ENCODE measurements at regions not wholly inside any gene's neighbourhood (a gene's known extent, or its start where the extent isn't known, plus 50 kb on each side); places are given as distances from the start of the nearest gene placed in this dataset.
A peak's percentile ranks its signal among the peaks of the same experiment; 100 is the strongest.

DNA sequence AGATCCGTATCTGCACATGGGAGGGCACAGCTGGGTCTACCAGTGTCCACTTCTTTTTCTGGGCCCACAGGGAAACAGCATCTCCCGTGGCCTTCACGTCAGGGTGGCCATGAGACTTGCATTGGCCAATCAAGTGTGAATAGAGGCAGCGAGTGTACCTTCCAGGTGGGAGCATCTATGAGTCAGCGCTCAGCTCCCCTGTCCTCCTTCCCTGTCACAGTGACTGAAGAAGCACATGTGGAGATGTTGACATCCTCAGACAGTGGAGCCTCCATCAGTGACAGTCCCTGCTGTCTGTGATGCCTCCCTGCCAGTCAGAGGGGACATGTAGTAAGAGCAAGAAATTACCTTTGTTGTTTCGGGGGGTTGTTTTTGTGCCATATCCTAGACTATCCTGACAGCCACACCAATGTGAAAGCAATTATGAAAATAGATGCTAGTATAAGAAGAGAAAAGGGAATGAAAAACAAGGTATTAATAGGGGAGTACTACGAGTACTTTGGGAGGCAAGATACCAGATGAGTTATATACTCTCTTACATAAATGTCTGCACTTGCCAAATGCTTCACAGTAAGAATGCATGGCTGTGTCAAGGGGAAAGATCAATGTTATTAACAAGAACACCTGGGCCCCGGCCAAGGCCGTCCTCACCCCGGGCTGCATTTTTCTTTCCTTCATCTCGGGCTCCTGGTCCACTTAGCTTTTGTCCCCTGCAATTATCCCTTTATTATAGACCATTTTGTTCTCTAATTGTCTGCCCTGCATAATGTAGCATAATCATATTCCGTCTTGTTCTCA lies 86.0 kb downstream of the MATN1 start:
- peak; percentile 88 for DNase-seq

DNA sequence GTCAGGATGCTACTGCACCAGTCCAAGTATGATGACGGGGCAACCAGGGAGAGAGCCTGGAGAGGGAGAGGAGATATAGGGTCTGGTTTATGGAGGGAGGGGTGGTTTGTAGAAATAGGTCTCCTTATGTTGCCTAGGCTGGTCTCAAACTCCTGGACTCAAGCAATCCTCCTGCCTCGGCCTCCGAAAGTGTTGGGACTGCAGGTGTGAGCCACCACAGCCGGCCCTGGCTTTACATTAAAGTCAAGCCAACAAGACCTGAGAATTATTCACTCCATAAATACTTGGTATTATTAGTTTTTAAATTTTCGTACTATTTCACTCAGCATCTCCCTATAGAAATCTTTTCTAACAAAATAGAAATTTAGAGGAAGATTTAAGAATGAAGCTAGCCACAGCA lies 86.8 kb downstream of the MATN1 start:
- no peak for DNase-seq

DNA sequence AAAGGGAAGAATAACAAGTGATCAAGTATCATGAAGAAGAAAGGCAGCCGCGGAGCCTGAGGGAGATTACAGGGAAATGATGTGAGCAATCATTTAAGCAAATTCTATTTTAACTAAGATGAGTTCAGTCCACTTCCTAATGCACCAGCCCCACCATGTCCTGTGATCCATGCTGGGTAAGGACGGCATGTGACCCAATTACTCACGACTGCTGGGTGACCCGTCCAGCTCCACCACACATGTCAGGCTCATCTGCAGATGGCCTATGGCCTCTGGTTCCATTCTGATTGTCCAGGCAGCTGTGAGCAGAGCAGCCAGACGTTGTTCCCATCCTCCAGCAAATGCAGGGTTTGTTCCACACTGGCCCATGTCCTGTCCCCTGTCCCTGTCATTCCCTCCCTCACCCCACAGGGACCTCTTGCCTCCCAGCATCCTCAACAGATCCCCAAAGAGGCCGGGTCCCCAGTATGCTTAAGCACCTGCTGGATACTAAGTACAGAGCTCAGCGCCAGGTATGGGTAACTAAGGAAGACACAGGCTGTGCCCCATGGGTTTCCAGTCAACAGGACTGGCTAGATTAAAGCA lies 87.9 kb downstream of the MATN1 start:
- no peak for DNase-seq

GRCh38 chr1:30634507-30634906 lies 88.9 kb downstream of the MATN1 start:
- DNase-seq: no peak

GRCh38 chr1:30633294-30633693 lies 90.1 kb downstream of the MATN1 start:
- DNase-seq: no peak

- no peak for DNase-seq
Measured at GRCh38 chr1:30632481-30632880, 90.9 kb downstream of the MATN1 start.

DNA sequence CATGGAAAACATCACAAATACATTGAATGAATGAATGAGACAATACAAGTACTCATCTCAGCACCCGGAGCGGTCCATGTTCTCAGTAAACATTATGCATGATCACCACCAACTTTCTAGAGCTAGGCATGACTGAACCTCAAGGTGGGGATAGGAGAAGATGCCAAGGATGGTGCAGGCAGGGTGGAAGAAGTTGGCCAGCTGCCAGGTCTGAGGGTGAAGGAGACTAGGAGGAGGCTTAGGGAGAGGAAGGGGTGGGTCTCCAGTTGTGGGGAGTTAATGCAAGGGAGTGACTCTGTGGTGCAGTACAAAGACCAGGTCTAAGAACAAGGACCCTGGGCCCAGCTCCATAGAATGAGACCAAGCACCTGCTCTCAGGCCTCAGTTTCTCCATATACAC lies 91.7 kb downstream of the MATN1 start:
- DNase-seq: no peak

GRCh38 chr1:30629501-30629900 lies 93.9 kb downstream of the MATN1 start:
- no peak for DNase-seq

DNA sequence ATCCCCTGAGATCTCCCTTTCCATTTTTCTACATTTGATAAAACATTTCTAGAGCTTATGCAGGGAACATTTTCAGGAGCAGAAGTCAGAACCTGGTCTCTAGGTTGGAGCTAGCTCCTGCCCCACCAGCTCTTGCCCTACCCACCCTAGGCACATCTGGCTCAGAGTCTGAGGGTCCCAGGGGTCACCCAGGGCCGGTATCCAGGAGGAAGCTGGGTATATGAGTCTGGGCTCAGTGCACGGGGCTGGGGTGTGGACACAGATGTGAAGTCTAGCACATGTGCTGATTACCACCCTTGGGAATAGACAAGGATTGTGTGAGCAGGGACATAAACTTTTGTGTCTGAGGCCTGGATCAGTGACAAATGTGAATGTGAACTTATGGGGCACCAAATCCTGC lies 95.4 kb downstream of the MATN1 start:
- no peak for DNase-seq

DNA sequence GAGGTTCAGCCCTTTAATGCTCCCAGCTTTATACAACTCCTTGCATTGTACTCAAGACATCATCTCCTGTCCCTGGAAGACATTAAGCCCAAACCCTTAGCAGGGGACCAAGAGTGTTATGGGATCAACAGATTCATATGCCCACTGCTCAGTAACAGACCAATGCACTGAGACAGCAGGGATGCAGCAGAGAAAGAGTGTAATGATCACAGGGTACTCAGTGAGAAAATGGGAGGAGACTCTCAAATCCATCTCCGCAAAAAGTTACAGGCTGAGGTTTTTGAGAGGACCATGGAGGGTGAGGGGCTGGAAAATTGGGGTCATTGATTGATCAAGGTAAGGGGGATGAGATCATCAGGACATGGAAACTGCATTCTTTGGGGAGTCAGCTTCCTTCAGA lies 96.2 kb downstream of the MATN1 start:
- DNase-seq: no peak

DNA sequence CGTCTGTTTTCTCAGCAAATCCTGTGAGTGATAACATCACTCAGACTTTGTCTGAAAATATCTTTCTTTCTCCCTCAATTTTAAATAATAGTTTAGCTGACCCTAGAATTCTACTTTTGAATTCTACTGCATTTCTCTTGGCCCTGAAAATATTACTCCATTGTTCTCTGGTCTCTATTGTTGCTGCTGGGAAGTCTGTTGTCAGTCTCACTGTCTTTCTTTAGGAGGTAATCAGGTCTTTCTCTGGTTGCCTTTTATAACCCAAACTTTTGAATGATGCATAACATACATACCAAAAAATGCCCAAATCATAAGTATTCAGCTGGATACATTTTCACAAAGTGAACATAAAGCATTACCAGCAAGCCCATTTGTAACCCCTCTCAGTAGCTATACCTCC lies 100.0 kb downstream of the MATN1 start:
- DNase-seq: peak; percentile 12

GRCh38 chr1:30619619-30620018 lies 103.8 kb downstream of the MATN1 start:
- no peak for DNase-seq

GRCh38 chr1:30618335-30618747 lies 105.0 kb downstream of the MATN1 start:
- DNase-seq: no peak

- DNase-seq: no peak
Measured at GRCh38 chr1:30616759-30617158, 106.6 kb downstream of the MATN1 start.

GRCh38 chr1:30615816-30616590 lies 107.4 kb downstream of the MATN1 start:
- no peak for DNase-seq

GRCh38 chr1:30615076-30615795 lies 108.1 kb downstream of the MATN1 start:
- DNase-seq: no peak

GRCh38 chr1:30613188-30613587 lies 110.2 kb downstream of the MATN1 start:
- no peak for DNase-seq

- DNase-seq: peak; percentile 50
Measured at GRCh38 chr1:30612536-30613065, 110.8 kb downstream of the MATN1 start.

- no peak for DNase-seq
Measured at GRCh38 chr1:30611741-30612309, 111.6 kb downstream of the MATN1 start.

- DNase-seq: no peak
Measured at GRCh38 chr1:30610917-30611316, 112.5 kb downstream of the MATN1 start.

DNA sequence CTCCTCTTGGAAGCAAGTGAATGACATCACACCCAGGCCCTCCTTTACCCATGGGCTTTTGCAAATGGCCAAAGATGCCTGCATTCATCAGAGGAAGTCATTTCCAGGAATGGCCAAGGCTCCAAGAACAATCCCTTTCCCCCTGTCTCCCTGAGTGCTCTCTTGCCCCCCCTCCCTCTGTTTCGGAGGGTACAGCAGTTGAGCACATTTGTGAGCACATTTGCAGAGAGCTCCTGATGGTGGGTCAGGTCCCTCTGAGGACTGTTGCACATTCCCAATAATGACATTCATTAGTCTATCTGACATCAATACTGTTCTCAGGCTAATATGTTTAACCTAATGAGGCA lies 113.4 kb downstream of the MATN1 start:
- no peak for DNase-seq

- DNase-seq: no peak
Measured at GRCh38 chr1:30609336-30609998, 113.9 kb downstream of the MATN1 start.

Data from NCI-H1105 treated with DMSO at 0.1 percent for 48 hours (cell line).